Endothelial cell of umbilical vein (primary cell): ENCODE measurements at regions not wholly inside any gene's neighbourhood (a gene's known extent, or its start where the extent isn't known, plus 50 kb on each side); places are given as distances from the start of the nearest gene placed in this dataset.

ENCODE experiments used
- BruUV-seq: library from RNA; stranded (reverse); fragments of 400-500 nt; replicated peaks from 2 replicates; lab custom pipeline; 2021; lab: Mats Ljungman, UMichigan
- CTCF ChIA-PET: fragments of 300-600, 350-600 bp; sonication (Branson Sonifier 250); formaldehyde crosslinking; loops from one replicate; lab custom pipeline; 2021; ENCODE audit warnings: antibody characterized with exemption, inconsistent platforms; lab: Charles Lee
- POLR2A ChIA-PET: fragments of 300-600, 350-600 bp; sonication (Branson Sonifier 250); formaldehyde crosslinking; loops from one replicate; lab custom pipeline; 2021; ENCODE audit warnings: antibody characterized with exemption, inconsistent platforms; lab: Charles Lee
- DNase-seq: peaks from one replicate; pipeline ENCODE4 v3.0.0-alpha.2; 2011; ENCODE audit warnings: low read depth, low spot score
- FAIRE-seq: peaks from 2 replicates; lab custom pipeline; 2011; peaks lifted over from hg19 to GRCh38; lab: Jason Lieb, UNC
- H2AFZ ChIP-seq: 2 replicates; pipeline ENCODE4 v1.6.0; 2012; ENCODE audit warnings: low read depth, low read length, control low read depth, inconsistent platforms
- H3K27ac ChIP-seq: 2 replicates; pipeline ENCODE4 v1.5.1; 2011; ENCODE audit warnings: low read depth, mild to moderate bottlenecking, control low read depth, low read length, moderate library complexity; ENCODE audit not compliant: insufficient read depth
- H3K27me3 ChIP-seq, 2 experiments: 2 replicates each; pipeline versions ENCODE4 v1.6.0 to v1.6.1; 2011; ENCODE audit warnings: low read length in 2 of 2, mixed read lengths in 1 of 2; ENCODE audit not compliant: control insufficient read depth in 2 of 2, insufficient read depth in 2 of 2
- H3K36me3 ChIP-seq, 2 experiments: 2 replicates in 1 of 2; 3 replicates in 1 of 2; pipeline ENCODE4 v1.5.1; 2011; ENCODE audit warnings: low read length in 2 of 2, mild to moderate bottlenecking in 1 of 2, moderate library complexity in 1 of 2; ENCODE audit not compliant: control insufficient read depth in 2 of 2, insufficient read depth in 2 of 2; ENCODE audit errors: extremely low read depth in 1 of 2
- H3K4me1 ChIP-seq: 3 replicates; pipeline ENCODE4 v1.5.1; 2011; ENCODE audit warnings: mild to moderate bottlenecking, low read length; ENCODE audit not compliant: control insufficient read depth, insufficient read depth; ENCODE audit errors: extremely low read depth
- H3K4me2 ChIP-seq: 2 replicates; pipeline ENCODE4 v1.6.1; 2011; ENCODE audit warnings: low read length, control low read depth, mixed read lengths; ENCODE audit not compliant: insufficient read depth
- H3K4me3 ChIP-seq, 3 experiments: fragments of 200-600 bp in 1 of 3; sonication (generic), shearing (Covaris generic) in 1 of 3; replicated peaks in 1 of 3; 2 replicates each; pipeline ENCODE4 v1.5.1; 2011 to 2016; ENCODE audit warnings: control low read depth in 3 of 3, low read length in 3 of 3, mild to moderate bottlenecking in 2 of 3, inconsistent platforms in 1 of 3, low read depth in 1 of 3, moderate library complexity in 1 of 3; ENCODE audit not compliant: insufficient read depth in 1 of 3
- H3K79me2 ChIP-seq: 2 replicates; pipeline ENCODE4 v1.6.0; 2012; ENCODE audit warnings: low read length, inconsistent platforms; ENCODE audit not compliant: control insufficient read depth, insufficient read depth
- H3K9ac ChIP-seq: replicated peaks from 2 replicates; pipeline ENCODE3; 2011; ENCODE audit warnings: low read length, control low read depth; ENCODE audit not compliant: insufficient read depth; ENCODE audit errors: extremely low read depth
- H3K9me1 ChIP-seq: replicated peaks from 3 replicates; pipeline ENCODE4 v1.6.0; 2011; ENCODE audit warnings: mild to moderate bottlenecking, low read length; ENCODE audit not compliant: control insufficient read depth, insufficient read depth; ENCODE audit errors: extremely low read depth
- H3K9me3 ChIP-seq: replicated peaks from 2 replicates; pipeline ENCODE4 v1.5.1; 2012; ENCODE audit warnings: low read length, inconsistent platforms; ENCODE audit not compliant: control insufficient read depth, insufficient read depth
- H4K20me1 ChIP-seq: replicated peaks from 2 replicates; pipeline ENCODE3; 2011; ENCODE audit warnings: mild to moderate bottlenecking, low read length; ENCODE audit not compliant: control insufficient read depth, insufficient read depth; ENCODE audit errors: extremely low read depth
- CTCF ChIP-seq, 2 donors: IDR thresholded peaks; 1 replicate in 1 of 2; 2 replicates in 1 of 2; pipeline ENCODE4 v1.5.1; 2011; ENCODE audit warnings: low read length in 2 of 2, mild to moderate bottlenecking in 2 of 2, moderate library complexity in 2 of 2, control low read depth in 1 of 2, inconsistent platforms in 1 of 2, low read depth in 1 of 2; ENCODE audit not compliant: insufficient read depth in 1 of 2; ENCODE audit errors: extremely low read depth in 1 of 2
- EZH2 ChIP-seq: IDR thresholded peaks from 2 replicates; pipeline ENCODE4 v1.6.1; 2012; ENCODE audit warnings: borderline replicate concordance, low read depth, mild to moderate bottlenecking, moderate library complexity, low read length, inconsistent platforms; ENCODE audit not compliant: severe bottlenecking
- FOS ChIP-seq: IDR thresholded peaks from 2 replicates; pipeline ENCODE4 v1.6.1; 2011; ENCODE audit warnings: mild to moderate bottlenecking, low read length, moderate library complexity, borderline replicate concordance; ENCODE audit not compliant: insufficient read depth
- GATA2 ChIP-seq: IDR thresholded peaks from 2 replicates; pipeline ENCODE4 v1.7.0; 2011; ENCODE audit warnings: low read depth, mild to moderate bottlenecking, moderate library complexity, mixed read lengths, low read length; ENCODE audit not compliant: insufficient read length, insufficient read depth
- JUN ChIP-seq: IDR thresholded peaks from 2 replicates; pipeline ENCODE4 v1.6.1; 2011; ENCODE audit warnings: borderline replicate concordance, low read depth; ENCODE audit not compliant: insufficient read length, insufficient read depth
- MAX ChIP-seq: IDR thresholded peaks from 2 replicates; pipeline ENCODE4 v1.6.1; 2011; ENCODE audit not compliant: insufficient read depth, insufficient read length
- MYC ChIP-seq: IDR thresholded peaks from one replicate; pipeline ENCODE4 v1.6.1; 2011; ENCODE audit warnings: mild to moderate bottlenecking, low read depth, low read length
- POLR2A ChIP-seq: IDR thresholded peaks from 2 replicates; pipeline ENCODE4 v1.6.1; 2012; ENCODE audit warnings: low read depth, mild to moderate bottlenecking, control low read depth, low read length
- POLR2AphosphoS5 ChIP-seq: IDR thresholded peaks from 2 replicates; pipeline ENCODE4 v1.6.1; 2012; ENCODE audit warnings: low read depth, mild to moderate bottlenecking, control low read depth, low read length, moderate library complexity; ENCODE audit not compliant: insufficient read depth
- dilution Hi-C: fragments of 300-500 bp; cut with MboI; formaldehyde crosslinking; loops from one replicate; pipeline ENCODE4 v1.15.0; 2019; ENCODE audit warnings: low sequenced_read_pairs; ENCODE audit not compliant: extremely low pct_ligation_motif_present
- intact Hi-C: fragments of 100-400 bp; cut with micrococcal nuclease; formaldehyde crosslinking; loops from one replicate; pipeline ENCODE4 v1.10.0; 2022

- intact Hi-C loops: no loop called here
- no peak overlapping the region for H3K9ac ChIP-seq
- ChIA-PET POLR2A (no interaction called here), CTCF (no interaction called here)
- H3K9me1 ChIP-seq: no peaks in the 10 kb centered on the region
- peaks cover 7% of the 10 kb centered on the region for H3K9me3 ChIP-seq
- no TSS peak for BruUV-seq
- TF ChIP-seq FOS (no peak), MYC (no peak), EZH2 (no peak), MAX (no peak), POLR2AphosphoS5 (no peak), POLR2A (no peak)
- H3K4me1 ChIP-seq: no peaks in the 10 kb centered on the region
- no peaks in the 10 kb centered on the region for H3K27me3 ChIP-seq
- no peak overlapping the region for H2AFZ ChIP-seq
- FAIRE-seq (no peak), DNase-seq (no peak)
- no peaks in the 10 kb centered on the region for H3K79me2 ChIP-seq
- no peaks in the 10 kb centered on the region for H3K36me3 ChIP-seq
- no peak overlapping the region for H3K27ac ChIP-seq
- dilution Hi-C loops: no loop called here
- H3K4me2 ChIP-seq: no peak overlapping the region
- H3K4me3 ChIP-seq: no peak overlapping the region
- no peaks in the 10 kb centered on the region for H4K20me1 ChIP-seq
These were observed 332.8 kb downstream of the CNTN3 start for GRCh38 chr3:74281705-74282104.

GRCh38 chr3:74273555-74274402 lies 340.7 kb downstream of the CNTN3 start:
- H2AFZ ChIP-seq: no peak overlapping the region
- H3K4me2 ChIP-seq: no peak overlapping the region
- POLR2A ChIA-PET: no interaction called here
- FAIRE-seq (no peak), DNase-seq (no peak)
- no peak overlapping the region for H3K4me3 ChIP-seq
- no peaks in the 10 kb centered on the region for H3K4me1 ChIP-seq
- no peak overlapping the region for H3K27ac ChIP-seq
- H3K27me3 ChIP-seq: no peaks in the 10 kb centered on the region
- H3K79me2 ChIP-seq: no peaks in the 10 kb centered on the region
- dilution Hi-C loops (no loop called here), intact Hi-C loops (no loop called here)
- no TSS peak for BruUV-seq
- H3K9me1 ChIP-seq: no peaks in the 10 kb centered on the region
- CTCF ChIA-PET: no interaction called here
- H3K9ac ChIP-seq: no peak overlapping the region
- no peaks in the 10 kb centered on the region for H4K20me1 ChIP-seq
- H3K36me3 ChIP-seq: no peaks in the 10 kb centered on the region
- TF ChIP-seq POLR2A (no peak), MAX (no peak), GATA2 (no peak), MYC (no peak), EZH2 (no peak), JUN (no peak), CTCF (IDR thresholded peaks at IDR 0.05; ENCODE audit: extremely low read depth in 1 of 2, insufficient read depth in 1 of 2, low read depth in 1 of 2, low read length in 2 of 2) (no peak), POLR2AphosphoS5 (no peak), FOS (no peak)
- peaks cover 1% of the 10 kb centered on the region for H3K9me3 ChIP-seq
